HG02798 (cell line): ENCODE measurements at regions not wholly inside any gene's neighbourhood (a gene's known extent, or its start where the extent isn't known, plus 50 kb on each side); places are given as distances from the start of the nearest gene placed in this dataset.

Experiments used
- ATAC-seq: cut with Tn5 transposase; IDR thresholded peaks from one replicate; pipeline ENCODE4 v1.9.1; 2021; ENCODE audit warnings: mild to moderate bottlenecking; ENCODE audit not compliant: unreplicated experiment, poor library complexity

GRCh38 chr5:50963971-50964745, 297.7 kb downstream of the PARP8 start:
- no peak for ATAC-seq

DNA sequence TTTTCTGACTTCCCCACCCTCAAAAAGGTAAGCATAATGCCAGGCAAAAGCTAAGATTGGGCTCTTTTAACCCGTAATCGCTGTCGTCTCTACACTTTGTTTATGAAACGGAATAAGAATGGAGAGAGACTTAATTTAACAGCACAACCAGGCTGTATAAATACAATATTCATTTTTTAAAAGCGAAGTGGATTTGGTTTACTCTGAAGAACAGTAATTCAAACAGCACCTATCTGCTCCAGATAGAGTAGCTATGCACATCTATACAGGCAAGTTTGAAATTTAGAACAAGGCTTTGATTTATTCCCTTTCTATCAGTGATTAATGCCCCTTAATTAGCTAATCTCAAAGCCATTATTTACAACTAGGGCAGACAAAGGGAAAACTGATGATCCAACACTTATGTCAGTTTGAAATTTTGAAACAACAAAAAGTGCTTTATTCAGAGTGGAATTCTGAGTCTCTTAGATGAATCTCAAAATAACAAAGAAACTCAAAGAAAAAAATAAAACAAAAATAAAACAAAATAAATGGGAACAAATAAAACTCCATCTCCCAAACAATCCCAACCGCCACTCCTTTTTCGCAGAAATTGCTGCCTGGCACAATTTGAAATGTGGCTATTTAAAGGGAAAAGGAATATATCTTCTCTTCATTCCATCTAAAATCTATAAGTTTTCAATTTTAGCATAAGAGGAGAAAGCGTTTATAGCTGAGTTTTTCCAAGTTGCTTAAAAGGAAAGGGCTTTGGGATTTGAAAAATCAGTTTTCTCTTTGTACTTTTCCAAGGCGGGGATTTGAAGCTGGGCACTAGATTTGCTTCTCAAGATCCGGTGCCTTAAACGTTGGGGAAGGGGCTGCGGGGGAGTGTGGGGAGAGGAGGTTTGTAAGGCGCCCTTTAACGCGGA, 298.6 kb downstream of the PARP8 start:
- ATAC-seq, result no peak

DNA sequence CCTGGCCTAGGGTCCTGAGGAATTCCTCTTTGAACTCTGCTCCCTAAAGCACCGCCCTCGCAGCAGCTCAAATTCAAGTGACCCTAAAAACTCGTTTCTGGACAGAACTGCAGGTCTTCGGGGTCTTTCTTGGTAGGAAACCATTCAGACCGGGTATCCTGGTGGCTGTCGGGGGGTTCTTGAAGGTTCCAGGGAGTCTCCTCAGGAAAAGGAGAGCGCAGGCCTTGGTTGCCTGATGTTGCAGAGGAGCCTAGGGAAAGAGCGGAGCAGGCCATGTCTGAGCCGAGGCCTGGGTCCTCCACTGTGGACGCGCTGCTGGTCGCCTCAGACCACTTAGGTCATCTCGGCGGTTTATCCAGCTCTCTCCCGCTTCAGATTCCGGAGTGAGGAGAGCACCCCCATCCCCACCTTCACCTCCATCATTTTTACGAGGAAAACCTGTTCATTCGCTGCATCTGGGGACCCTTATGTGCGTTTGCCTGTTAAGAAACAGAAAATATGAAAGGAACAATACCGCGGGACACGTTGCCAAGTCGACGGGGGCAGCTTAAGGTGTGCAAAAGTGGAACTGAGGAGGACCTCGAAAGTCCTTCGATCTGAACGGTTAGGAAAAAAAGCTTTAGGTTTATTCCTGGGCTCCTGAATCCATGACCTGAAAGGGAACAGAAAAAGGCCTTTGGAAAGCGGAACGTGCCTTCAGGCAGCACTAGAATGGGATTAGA, 299.4 kb downstream of the PARP8 start:
- no peak for ATAC-seq

DNA sequence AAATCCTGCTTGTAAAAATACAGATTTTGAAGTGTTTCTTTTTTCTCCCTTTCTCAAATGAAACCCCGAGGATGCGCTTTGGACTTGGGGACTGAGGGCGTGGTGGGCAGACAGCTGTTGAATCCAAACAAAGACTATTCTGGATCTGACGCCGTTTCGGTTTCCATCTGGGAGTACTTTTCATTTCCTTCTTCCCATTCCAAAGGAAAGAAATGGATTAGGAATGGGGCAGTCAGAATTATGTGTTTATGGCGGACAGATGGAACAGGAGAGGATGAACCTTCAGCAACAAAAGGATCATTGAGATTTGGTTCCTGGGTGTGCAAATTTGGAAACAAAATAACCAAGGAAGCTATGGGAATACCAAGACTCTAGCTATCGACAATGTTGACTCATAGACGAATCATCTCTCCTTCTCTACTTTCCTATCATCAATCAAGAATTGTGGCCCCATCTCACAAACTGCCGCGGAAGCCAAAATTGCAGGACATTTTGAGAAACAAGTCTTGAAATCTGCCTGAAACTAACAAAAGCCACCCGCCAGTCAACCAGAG, 300.6 kb downstream of the PARP8 start:
- no peak for ATAC-seq

DNA sequence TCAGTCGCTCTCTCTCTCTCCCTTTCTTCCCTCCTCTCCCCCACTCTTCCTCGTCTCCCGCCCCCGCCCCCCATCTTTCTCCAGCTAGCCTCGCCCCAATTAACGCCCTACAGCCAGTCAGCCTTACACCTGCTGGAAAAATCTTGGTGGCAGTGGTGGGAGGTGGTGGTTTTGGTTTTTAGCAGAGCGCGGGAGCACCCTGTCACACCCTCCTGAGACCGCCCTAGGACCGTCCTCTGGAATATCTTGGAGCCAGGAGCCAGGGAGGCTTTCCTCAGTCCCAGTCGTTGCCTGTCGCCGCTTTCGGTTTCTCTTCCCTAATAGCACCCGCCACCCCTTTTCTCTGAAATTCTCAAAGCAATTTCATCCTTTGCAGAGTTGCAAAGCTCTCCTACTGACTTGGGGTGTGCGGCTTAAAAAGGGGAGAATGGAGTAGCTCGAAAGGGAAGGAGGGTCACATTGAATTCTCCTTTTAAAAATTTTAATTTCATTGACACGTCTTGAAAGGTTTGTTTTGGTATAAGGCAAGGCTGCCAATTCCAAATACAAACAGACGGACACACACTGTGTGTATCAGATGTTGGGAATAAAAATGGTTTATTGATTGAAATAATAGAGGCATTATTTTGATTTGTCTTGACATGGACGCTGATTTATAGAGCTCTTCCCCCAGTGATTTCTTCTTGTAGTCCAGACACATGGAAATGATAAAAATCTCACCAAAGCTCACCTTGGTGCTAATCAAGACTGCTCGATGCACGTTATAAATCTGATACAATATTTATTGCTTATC, 301.3 kb downstream of the PARP8 start:
- ATAC-seq, result no peak

- ATAC-seq, result no peak
Measured at GRCh38 chr5:50968356-50969149, 302.1 kb downstream of the PARP8 start.

- no peak for ATAC-seq
Measured at GRCh38 chr5:50969151-50970031, 303.0 kb downstream of the PARP8 start.

DNA sequence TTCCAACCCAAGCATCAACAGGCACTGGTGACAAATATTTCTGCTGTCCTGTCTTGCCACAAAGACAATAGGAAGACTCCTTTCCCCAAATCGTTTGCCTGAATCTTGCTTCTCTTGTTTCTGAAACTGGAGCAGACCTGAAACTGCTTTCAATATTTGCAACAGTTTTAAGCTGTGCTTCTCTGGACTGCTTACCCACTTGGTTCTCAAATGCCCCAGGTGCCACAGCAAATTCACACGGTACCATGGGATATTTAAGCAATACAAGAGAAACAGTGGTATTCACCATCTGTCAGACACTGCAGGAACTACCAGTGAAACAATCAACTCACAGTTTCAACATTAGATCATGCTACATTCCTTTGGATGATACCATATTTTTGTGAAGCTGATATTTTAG, 309.4 kb downstream of the PARP8 start:
- no peak for ATAC-seq

- ATAC-seq, result no peak
Measured at GRCh38 chr5:50978924-50979323, 312.5 kb downstream of the PARP8 start.

DNA sequence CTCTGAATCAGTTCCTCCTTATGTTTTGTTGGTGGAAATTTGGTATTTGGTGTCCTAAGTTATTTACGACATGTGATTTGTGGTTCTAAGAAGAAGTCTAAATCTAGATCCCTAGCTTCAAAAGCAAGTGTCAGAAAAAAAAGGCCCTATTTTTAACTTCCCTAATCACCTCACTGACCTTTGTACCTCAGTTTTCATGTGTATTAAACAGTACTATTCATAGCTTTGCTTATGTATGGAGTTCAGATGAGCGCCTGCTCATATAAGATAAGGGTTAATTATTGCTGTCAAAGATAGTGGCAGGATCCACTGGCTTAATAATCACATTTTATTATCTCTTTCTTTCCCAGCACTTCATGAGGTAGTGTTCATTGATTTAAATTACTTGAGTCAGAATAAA, 318.2 kb downstream of the PARP8 start:
- no peak for ATAC-seq

GRCh38 chr5:50990296-50990924, 324.0 kb downstream of the PARP8 start:
- no peak for ATAC-seq

DNA sequence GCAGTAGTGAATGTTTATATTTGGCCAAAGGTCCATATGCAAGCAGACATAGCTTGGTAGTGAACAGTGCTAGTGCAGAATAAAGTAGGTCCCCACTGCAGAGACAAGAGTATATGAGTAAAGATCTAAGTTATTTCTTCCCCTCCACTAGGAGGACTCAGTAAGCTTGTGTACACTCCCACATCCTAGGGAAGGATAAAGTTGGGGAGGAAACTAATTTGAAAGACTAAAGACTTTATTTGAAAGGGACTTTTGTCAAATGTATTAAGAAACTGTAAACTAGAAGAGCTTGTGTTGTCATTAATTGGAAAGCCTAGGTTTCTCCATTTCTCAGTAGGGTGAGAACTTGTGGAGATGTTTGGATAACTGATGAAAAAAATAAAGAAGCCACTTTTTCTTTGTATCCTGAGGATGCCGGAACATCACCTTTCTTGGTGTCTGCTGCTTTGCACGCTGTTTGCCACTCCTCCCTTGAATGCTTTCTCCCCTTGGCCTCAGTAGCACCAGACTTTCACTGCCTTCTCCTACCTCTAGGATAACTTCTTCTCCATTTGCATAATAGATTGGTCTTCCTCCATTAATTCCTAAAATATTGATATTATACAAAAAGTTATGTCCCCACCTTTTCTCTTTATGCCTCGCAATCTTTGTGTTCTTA, 329.0 kb downstream of the PARP8 start:
- no peak for ATAC-seq

DNA sequence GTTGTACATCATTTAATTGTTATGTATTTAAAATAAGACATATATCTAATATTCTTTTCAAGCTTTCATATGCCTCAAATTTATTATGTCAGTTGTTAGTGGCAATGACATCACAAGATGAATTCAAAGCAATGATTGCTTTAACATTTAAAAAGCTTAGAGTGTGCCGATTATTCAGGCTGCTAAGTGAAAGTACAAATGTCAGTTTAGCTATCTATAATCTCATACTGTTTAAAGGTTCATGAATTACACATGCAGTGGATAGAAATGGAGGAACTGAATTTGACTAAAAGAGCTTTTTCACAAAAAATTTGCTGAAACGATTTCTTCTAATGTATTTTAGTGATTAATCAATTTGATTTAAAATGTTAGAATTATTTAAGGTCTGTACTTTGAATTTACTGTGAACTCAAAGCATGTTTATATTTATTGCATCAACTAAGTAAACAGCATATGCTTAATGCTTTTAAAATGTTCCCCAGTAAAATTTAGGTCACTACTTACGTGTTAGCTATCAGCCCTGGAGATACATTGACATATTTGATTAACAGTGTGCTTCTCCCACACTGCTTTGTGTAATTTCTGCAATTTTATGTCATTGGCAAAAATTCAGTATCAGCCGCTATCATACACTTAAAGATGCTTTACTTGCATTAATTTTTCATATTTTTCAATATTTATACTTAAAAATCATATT, 334.9 kb downstream of the PARP8 start:
- ATAC-seq, result no peak

DNA sequence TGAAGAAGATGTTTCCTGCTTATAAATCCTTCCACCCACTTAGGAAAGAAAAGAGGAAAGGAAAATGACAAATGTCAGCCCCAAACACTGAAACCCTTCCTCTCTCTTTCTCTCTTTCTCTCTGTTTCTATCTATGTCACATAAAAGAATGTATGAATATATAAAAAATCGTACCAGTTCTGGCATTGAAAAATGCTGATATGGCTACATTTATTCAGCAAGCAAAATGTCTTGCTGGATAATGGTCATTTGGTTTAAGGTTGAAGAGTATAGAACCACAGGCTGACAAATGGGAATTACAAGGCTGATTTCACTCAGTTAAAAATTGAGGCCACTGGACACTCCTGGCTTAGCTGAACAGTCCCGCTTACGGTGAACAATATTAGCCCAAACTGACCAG, 335.9 kb downstream of the PARP8 start:
- no peak for ATAC-seq

DNA sequence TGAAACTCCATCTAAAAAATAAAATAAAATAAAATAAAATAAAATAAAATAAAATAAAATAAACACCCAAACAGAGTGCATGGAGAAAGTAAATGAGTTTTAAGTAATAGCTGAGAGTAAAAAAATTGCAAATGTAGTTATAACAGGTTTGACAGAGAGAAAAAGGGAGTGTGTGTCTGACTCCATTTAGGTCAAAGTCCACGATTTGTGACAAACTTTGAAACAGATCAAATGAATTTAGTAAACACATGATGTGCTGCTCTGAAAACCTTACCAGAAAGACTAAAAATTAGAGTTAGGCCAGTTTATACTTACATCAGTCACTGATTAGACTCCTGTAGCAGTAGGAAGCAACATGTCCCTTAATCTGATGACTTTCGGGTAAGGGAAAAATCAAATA, 346.6 kb downstream of the PARP8 start:
- no peak for ATAC-seq

GRCh38 chr5:51018423-51018822, 352.0 kb downstream of the PARP8 start:
- no peak for ATAC-seq

GRCh38 chr5:51024263-51024662, 357.8 kb downstream of the PARP8 start:
- ATAC-seq, result no peak
